ENCODE measurements at regions not wholly inside any gene's neighbourhood (a gene's known extent, or its start where the extent isn't known, plus 50 kb on each side); places are given as distances from the start of the nearest gene placed in this dataset.
"Not testable (repeated sequence)": the region's sequence is repeated elsewhere in the genome, so short reads cannot be mapped to it uniquely, and the experiment has no call there.

DNA sequence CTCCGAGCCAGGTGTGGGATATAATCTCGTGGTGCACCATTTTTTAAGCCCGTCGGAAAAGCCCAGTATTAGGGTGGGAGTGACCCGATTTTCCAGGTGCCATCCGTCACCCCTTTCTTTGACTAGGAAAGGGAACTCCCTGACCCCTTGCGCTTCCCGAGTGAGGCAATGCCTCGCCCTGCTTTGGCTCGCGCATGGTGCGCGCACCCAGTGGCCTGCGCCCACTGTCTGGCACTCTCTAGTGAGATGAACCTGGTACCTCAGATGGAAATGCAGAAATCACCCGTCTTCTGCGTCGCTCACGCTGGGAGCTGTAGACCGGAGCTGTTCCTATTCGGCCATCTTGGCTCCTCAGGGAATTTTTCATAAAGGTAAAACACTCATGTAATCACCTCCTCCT lies 63.9 kb downstream of the RWDD3 start:
- not testable (repeated sequence) for H3K27ac Mint-ChIP-seq, DNase-seq, H3K4me1 Mint-ChIP-seq, ATAC-seq, H3K4me3 Mint-ChIP-seq, H3K9me3 Mint-ChIP-seq, H3K27me3 Mint-ChIP-seq

GRCh38 chr1:95301091-95301490 lies 67.1 kb downstream of the RWDD3 start:
- Mint-ChIP-seq H3K4me3 (no peak overlapping the region), H3K27me3 (no peaks in the 10 kb centered on the region), H3K9me3 (peaks cover 8% of the 10 kb centered on the region in 2 donors), H3K4me1 (no peaks in the 10 kb centered on the region), H3K27ac (no peak overlapping the region)
- no peak for ATAC-seq
- DNase-seq, result no peak

GRCh38 chr1:95301614-95302013 lies 67.6 kb downstream of the RWDD3 start:
- Mint-ChIP-seq H3K27ac (no peak overlapping the region), H3K4me1 (no peaks in the 10 kb centered on the region), H3K27me3 (no peaks in the 10 kb centered on the region), H3K9me3 (peaks cover 8% of the 10 kb centered on the region in 2 donors), H3K4me3 (no peak overlapping the region)
- no peak for ATAC-seq
- no peak for DNase-seq

- DNase-seq (no peak), ATAC-seq (no peak)
- H3K27ac Mint-ChIP-seq, result no peak overlapping the region
- no peaks in the 10 kb centered on the region for H3K27me3 Mint-ChIP-seq
- H3K4me1 Mint-ChIP-seq, result no peaks in the 10 kb centered on the region
- peaks cover 2 to 3% of the 10 kb centered on the region in 2 donors for H3K9me3 Mint-ChIP-seq
- no peak overlapping the region for H3K4me3 Mint-ChIP-seq
Observed at GRCh38 chr1:95304803-95305202, 70.8 kb downstream of the RWDD3 start.

DNA sequence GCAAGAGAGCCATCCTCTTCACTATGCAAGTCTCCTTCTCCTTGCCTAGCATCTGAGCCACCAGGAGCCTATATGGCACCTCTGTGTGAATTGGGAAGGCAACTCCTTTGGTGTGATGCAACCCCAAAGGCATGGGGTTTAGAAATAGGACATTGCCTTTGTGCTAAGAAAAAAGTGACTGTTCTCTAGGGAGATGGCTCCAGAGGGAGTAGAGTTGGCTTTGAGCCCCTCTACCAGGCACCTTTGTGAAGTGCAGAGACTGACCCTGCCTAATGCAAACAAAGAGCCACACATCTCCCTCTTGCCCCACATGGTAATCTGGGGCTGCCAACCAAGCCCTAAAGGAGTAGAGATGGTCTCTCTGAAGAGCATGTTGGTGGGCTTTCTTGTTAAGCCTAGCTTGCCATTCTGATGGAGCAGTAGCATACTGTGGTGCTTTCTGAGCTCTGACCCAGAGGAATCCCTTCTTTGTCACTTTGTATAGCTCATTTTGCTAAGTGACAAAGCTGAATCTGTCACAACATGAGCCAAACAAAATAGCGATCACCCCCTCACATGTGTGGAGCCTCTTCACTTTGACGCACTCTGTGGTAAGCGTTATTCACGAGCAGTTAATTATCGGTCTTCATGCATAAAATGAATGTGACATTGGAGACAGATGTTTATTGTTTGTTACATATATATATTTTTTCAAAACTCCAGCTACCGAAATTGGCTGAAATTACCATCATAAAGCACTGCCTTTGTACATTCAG lies 74.4 kb downstream of the RWDD3 start:
- peaks cover 9% of the 10 kb centered on the region for H3K27me3 Mint-ChIP-seq
- no peaks in the 10 kb centered on the region for H3K4me1 Mint-ChIP-seq
- no peak overlapping the region for H3K27ac Mint-ChIP-seq
- DNase-seq, result no peak
- no peaks in the 10 kb centered on the region for H3K9me3 Mint-ChIP-seq
- no peak overlapping the region for H3K4me3 Mint-ChIP-seq
- no peak for ATAC-seq

DNA sequence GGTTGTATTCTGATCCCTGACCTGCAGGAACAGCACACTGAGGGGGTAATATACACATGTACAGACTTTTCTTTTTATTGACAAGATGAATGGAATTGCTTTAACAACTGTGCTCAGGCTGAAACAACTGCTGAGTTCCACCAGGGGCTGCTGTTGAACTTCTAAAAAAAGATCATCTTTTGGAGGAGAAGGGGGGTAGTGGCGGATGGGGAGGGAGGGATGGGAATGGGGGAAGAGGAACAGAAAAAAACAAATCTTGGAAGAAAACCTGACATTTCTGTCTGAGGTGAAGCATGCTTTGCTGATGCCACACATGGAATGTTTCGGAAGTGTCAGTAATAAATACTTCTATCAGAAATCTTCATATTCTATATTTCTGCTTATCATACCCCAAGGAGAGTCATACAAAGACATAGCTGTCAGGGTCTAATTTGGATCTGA lies 75.0 kb downstream of the RWDD3 start:
- H3K9me3 Mint-ChIP-seq, result no peaks in the 10 kb centered on the region
- no peaks in the 10 kb centered on the region for H3K4me1 Mint-ChIP-seq
- DNase-seq, result no peak
- no peak for ATAC-seq
- H3K27ac Mint-ChIP-seq, result no peak overlapping the region
- peaks cover 9% of the 10 kb centered on the region for H3K27me3 Mint-ChIP-seq
- no peak overlapping the region for H3K4me3 Mint-ChIP-seq

DNA sequence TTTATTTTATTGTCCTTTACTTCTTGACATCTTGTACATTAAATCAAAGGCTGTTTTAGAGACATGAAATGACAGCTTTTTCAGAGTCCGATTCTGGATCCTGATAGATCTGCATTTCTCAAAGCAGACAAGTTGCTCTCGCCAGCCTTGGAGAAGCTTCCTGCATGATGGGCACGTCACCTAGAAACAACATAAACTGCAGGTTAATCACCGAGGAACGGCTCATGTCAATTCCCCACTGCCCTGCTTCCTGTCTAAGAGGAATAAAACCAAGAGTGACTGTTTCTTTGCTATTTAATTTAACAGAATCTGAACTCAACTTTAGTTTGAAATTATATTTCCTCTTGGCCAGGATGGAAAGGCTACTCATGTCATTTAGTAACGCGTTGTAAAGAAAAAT lies 77.0 kb downstream of the RWDD3 start:
- ATAC-seq (no peak), DNase-seq (no peak)
- Mint-ChIP-seq H3K9me3 (no peaks in the 10 kb centered on the region), H3K27ac (no peak overlapping the region), H3K4me1 (no peaks in the 10 kb centered on the region), H3K27me3 (peaks cover 9% of the 10 kb centered on the region), H3K4me3 (no peak overlapping the region)

GRCh38 chr1:95311762-95312161 lies 77.8 kb downstream of the RWDD3 start:
- H3K27me3 Mint-ChIP-seq, result peaks cover 9% of the 10 kb centered on the region
- H3K9me3 Mint-ChIP-seq, result no peaks in the 10 kb centered on the region
- DNase-seq (no peak), ATAC-seq (no peak)
- H3K4me1 Mint-ChIP-seq, result no peaks in the 10 kb centered on the region
- no peak overlapping the region for H3K27ac Mint-ChIP-seq
- no peak overlapping the region for H3K4me3 Mint-ChIP-seq

GRCh38 chr1:95312181-95312580 lies 78.2 kb downstream of the RWDD3 start:
- Mint-ChIP-seq H3K27me3 (peaks cover 9% of the 10 kb centered on the region), H3K27ac (no peak overlapping the region), H3K4me3 (no peak overlapping the region), H3K4me1 (no peaks in the 10 kb centered on the region), H3K9me3 (no peaks in the 10 kb centered on the region)
- ATAC-seq (no peak), DNase-seq (no peak)

GRCh38 chr1:95313527-95313926 lies 79.5 kb downstream of the RWDD3 start:
- H3K4me1 Mint-ChIP-seq, result no peaks in the 10 kb centered on the region
- ATAC-seq, result no peak
- peaks cover 9% of the 10 kb centered on the region for H3K27me3 Mint-ChIP-seq
- H3K27ac Mint-ChIP-seq, result no peak overlapping the region
- H3K9me3 Mint-ChIP-seq, result no peaks in the 10 kb centered on the region
- H3K4me3 Mint-ChIP-seq, result no peak overlapping the region
- DNase-seq, result no peak

DNA sequence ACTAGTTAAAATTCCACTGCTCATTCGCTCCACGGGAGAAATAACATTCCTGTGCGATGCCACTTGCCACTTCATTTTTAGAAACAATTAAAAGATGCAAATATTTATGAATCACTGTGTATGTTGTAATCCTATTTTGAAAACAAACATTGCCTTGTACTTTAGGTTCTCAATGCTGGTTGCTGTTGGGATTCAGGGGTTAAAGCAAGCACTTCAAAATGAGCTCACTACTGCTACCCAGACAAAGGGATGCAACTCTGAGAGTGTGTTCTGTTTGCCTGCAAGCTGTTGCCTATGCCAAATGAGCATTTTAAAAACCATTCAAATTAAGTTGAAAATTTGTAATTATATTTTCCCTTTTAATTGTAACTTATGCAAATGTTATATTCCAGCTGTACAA lies 87.5 kb downstream of the RWDD3 start:
- DNase-seq (no peak), ATAC-seq (no peak)
- Mint-ChIP-seq H3K27me3 (peaks cover 22% of the 10 kb centered on the region), H3K4me1 (no peaks in the 10 kb centered on the region), H3K9me3 (no peaks in the 10 kb centered on the region), H3K27ac (no peak overlapping the region), H3K4me3 (no peak overlapping the region)

- Mint-ChIP-seq H3K4me3 (no peak overlapping the region), H3K4me1 (no peaks in the 10 kb centered on the region), H3K9me3 (no peaks in the 10 kb centered on the region), H3K27me3 (peaks cover 22% of the 10 kb centered on the region), H3K27ac (no peak overlapping the region)
- no peak for DNase-seq
- ATAC-seq, result no peak
Observed at GRCh38 chr1:95323123-95323522, 89.1 kb downstream of the RWDD3 start.

GRCh38 chr1:95325349-95325748 lies 91.3 kb downstream of the RWDD3 start:
- Mint-ChIP-seq H3K4me1 (no peaks in the 10 kb centered on the region), H3K4me3 (no peak overlapping the region), H3K9me3 (no peaks in the 10 kb centered on the region), H3K27me3 (peaks cover 14% of the 10 kb centered on the region), H3K27ac (no peak overlapping the region)
- ATAC-seq (no peak), DNase-seq (no peak)

- ATAC-seq (no peak), DNase-seq (no peak)
- Mint-ChIP-seq H3K4me1 (no peaks in the 10 kb centered on the region), H3K27me3 (peaks cover 14% of the 10 kb centered on the region), H3K27ac (no peak overlapping the region), H3K9me3 (no peaks in the 10 kb centered on the region), H3K4me3 (no peak overlapping the region)
Observed at GRCh38 chr1:95326023-95326422, 92.0 kb downstream of the RWDD3 start.

DNA sequence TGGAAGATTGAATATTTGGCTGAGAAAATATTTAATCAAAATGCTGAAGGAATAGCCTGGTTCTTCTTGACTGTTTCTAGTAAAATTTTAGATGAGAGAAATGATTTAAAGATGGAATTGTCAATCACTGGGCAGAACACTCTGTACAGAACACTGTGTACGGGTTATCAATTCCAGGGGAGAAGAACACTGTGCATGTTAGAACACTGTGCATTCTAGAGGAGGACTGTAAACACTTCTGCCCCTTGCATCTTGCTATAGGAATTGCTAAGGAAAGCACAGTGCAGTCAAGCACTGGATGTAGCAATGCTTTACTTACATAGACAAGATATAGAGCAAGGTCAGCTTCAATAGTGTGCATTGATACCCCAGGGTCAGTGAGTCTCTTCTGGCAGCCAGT lies 98.7 kb downstream of the RWDD3 start:
- Mint-ChIP-seq H3K4me1 (no peaks in the 10 kb centered on the region), H3K4me3 (no peak overlapping the region), H3K27ac (no peak overlapping the region), H3K27me3 (no peaks in the 10 kb centered on the region), H3K9me3 (peaks cover 0 to 8% of the 10 kb centered on the region in 2 donors)
- no peak for ATAC-seq
- no peak for DNase-seq

DNA sequence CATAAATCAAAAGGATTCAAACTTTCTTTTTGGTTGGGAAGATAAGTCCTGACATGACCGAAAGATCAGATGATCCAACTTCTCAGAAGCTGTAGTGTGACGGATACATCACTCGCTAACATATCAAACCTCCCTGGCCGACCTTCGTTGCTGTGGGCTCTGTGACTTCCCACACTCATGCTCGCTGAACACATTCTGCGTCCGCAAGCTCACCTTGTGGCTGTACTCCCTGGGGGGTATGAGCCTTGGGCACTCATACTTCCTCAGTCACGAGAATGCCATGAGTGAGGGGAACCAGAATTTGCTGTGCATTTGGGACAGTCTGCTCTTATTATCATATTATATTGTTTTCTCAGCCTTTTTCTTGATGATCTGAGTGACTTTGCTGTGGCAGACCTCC lies 105.4 kb downstream of the RWDD3 start:
- H3K27ac Mint-ChIP-seq, result no peak overlapping the region
- no peak overlapping the region for H3K4me3 Mint-ChIP-seq
- DNase-seq (no peak), ATAC-seq (no peak)
- H3K27me3 Mint-ChIP-seq, result peaks cover 8% of the 10 kb centered on the region
- H3K4me1 Mint-ChIP-seq, result no peaks in the 10 kb centered on the region
- H3K9me3 Mint-ChIP-seq, result peaks cover 0 to 8% of the 10 kb centered on the region in 2 donors

GRCh38 chr1:95340061-95340460 lies 106.1 kb downstream of the RWDD3 start:
- H3K27ac Mint-ChIP-seq, result no peak overlapping the region
- no peak overlapping the region for H3K4me3 Mint-ChIP-seq
- H3K4me1 Mint-ChIP-seq, result no peaks in the 10 kb centered on the region
- ATAC-seq, result no peak
- no peak for DNase-seq
- peaks cover 0 to 8% of the 10 kb centered on the region in 2 donors for H3K9me3 Mint-ChIP-seq
- peaks cover 8% of the 10 kb centered on the region for H3K27me3 Mint-ChIP-seq

Measured in stimulated activated naive CD8-positive, alpha-beta T cell treated with anti-CD3 and anti-CD28 coated beads, Interleukin-15, amount 100 ng/mL, for 72 hours (primary cell).